ENCODE measurements at regions not wholly inside any gene's neighbourhood (a gene's known extent, or its start where the extent isn't known, plus 50 kb on each side); places are given as distances from the start of the nearest gene placed in this dataset.

GRCh38 chr7:49089717-49090116, 165.4 kb downstream of the CDC14C start:
- H3K9me3 ChIP-seq, result no peaks in the 10 kb centered on the region
- no peaks in the 10 kb centered on the region for H3K36me3 ChIP-seq (ENCODE audit: insufficient read depth in 1 of 2, low read depth in 1 of 2)
- WGBS, 3 donors, result 21 to 36% (median 26%) methylated on average over 2 of the region's 2 CpGs
- no peak for TF ChIP-seq CTCF (IDR thresholded peaks at IDR 0.05)
- intact Hi-C loops (cut with DNase I), result no loop called here
- H3K27ac ChIP-seq, result no peak overlapping the region
- no peak for DNase-seq
- H3K4me1 ChIP-seq, result no peaks in the 10 kb centered on the region
- ATAC-seq, result no peak
- no peaks in the 10 kb centered on the region for H3K27me3 ChIP-seq (ENCODE audit: insufficient read depth in 3 of 3, low read length in 2 of 3)
- no peak overlapping the region for H3K4me3 ChIP-seq

- no peaks in the 10 kb centered on the region for H3K9me3 ChIP-seq
- no peaks in the 10 kb centered on the region for H3K36me3 ChIP-seq (ENCODE audit: insufficient read depth in 1 of 2, low read depth in 1 of 2)
- H3K4me3 ChIP-seq, result no peak overlapping the region
- H3K27ac ChIP-seq, result no peak overlapping the region
- DNase-seq (no peak), ATAC-seq (no peak)
- H3K27me3 ChIP-seq (ENCODE audit: insufficient read depth in 3 of 3, low read length in 2 of 3), result no peaks in the 10 kb centered on the region
- no peaks in the 10 kb centered on the region for H3K4me1 ChIP-seq
- TF ChIP-seq CTCF (IDR thresholded peaks at IDR 0.05), result no peak
- 75 to 88% (median 78%) methylated on average over 3 of the region's 3 CpGs for WGBS, 3 donors
- intact Hi-C loops (cut with DNase I), result no loop called here
Measured at GRCh38 chr7:49091089-49091488, 166.7 kb downstream of the CDC14C start.

GRCh38 chr7:49091519-49091918, 167.2 kb downstream of the CDC14C start:
- Histone ChIP-seq H3K27ac (no peak overlapping the region), H3K9me3 (no peaks in the 10 kb centered on the region), H3K36me3 (ENCODE audit: insufficient read depth in 1 of 2, low read depth in 1 of 2) (no peaks in the 10 kb centered on the region), H3K4me1 (no peaks in the 10 kb centered on the region), H3K4me3 (no peak overlapping the region), H3K27me3 (ENCODE audit: insufficient read depth in 3 of 3, low read length in 2 of 3) (no peaks in the 10 kb centered on the region)
- 71 to 86% (median 74%) methylated on average over 2 of the region's 2 CpGs for WGBS, 3 donors
- TF ChIP-seq CTCF (IDR thresholded peaks at IDR 0.05), result no peak
- intact Hi-C loops (cut with DNase I), result no loop called here
- no peak for DNase-seq
- no peak for ATAC-seq

- Histone ChIP-seq H3K27me3 (ENCODE audit: insufficient read depth in 3 of 3, low read length in 2 of 3) (no peaks in the 10 kb centered on the region), H3K4me3 (no peak overlapping the region), H3K9me3 (no peaks in the 10 kb centered on the region), H3K36me3 (ENCODE audit: insufficient read depth in 1 of 2, low read depth in 1 of 2) (no peaks in the 10 kb centered on the region), H3K27ac (no peak overlapping the region), H3K4me1 (no peaks in the 10 kb centered on the region)
- no peak for TF ChIP-seq CTCF (IDR thresholded peaks at IDR 0.05)
- intact Hi-C loops (cut with DNase I), result no loop called here
- ATAC-seq, result no peak
- no peak for DNase-seq
- WGBS, 3 donors, result 66 to 76% (median 70%) methylated on average over 1 of the region's 1 CpG
Measured at GRCh38 chr7:49093218-49093617, 168.9 kb downstream of the CDC14C start.

GRCh38 chr7:49094866-49095265, 170.5 kb downstream of the CDC14C start:
- intact Hi-C loops (cut with DNase I), result no loop called here
- TF ChIP-seq CTCF (IDR thresholded peaks at IDR 0.05), result no peak
- no peak for DNase-seq
- Histone ChIP-seq H3K4me1 (no peaks in the 10 kb centered on the region), H3K36me3 (ENCODE audit: insufficient read depth in 1 of 2, low read depth in 1 of 2) (no peaks in the 10 kb centered on the region), H3K9me3 (no peaks in the 10 kb centered on the region), H3K27ac (no peak overlapping the region), H3K4me3 (no peak overlapping the region), H3K27me3 (ENCODE audit: insufficient read depth in 3 of 3, low read length in 2 of 3) (no peaks in the 10 kb centered on the region)
- WGBS, 3 donors, result 78 to 85% (median 79%) methylated on average over 2 of the region's 2 CpGs
- ATAC-seq, result no peak

All from psoas muscle (tissue), 7 donors.